Endothelial cell of umbilical vein (primary cell): ENCODE measurements at regions not wholly inside any gene's neighbourhood (a gene's known extent, or its start where the extent isn't known, plus 50 kb on each side); places are given as distances from the start of the nearest gene placed in this dataset.

Experiments
- BruUV-seq: library from RNA; stranded (reverse); fragments of 400-500 nt; replicated peaks from 2 replicates; lab custom pipeline; 2021; lab: Mats Ljungman, UMichigan
- CTCF ChIA-PET: fragments of 300-600, 350-600 bp; sonication (Branson Sonifier 250); formaldehyde crosslinking; loops from one replicate; lab custom pipeline; 2021; ENCODE audit warnings: antibody characterized with exemption, inconsistent platforms; lab: Charles Lee
- POLR2A ChIA-PET: fragments of 300-600, 350-600 bp; sonication (Branson Sonifier 250); formaldehyde crosslinking; loops from one replicate; lab custom pipeline; 2021; ENCODE audit warnings: antibody characterized with exemption, inconsistent platforms; lab: Charles Lee
- DNase-seq: peaks from one replicate; pipeline ENCODE4 v3.0.0-alpha.2; 2011; ENCODE audit warnings: low read depth, low spot score
- FAIRE-seq: peaks from 2 replicates; lab custom pipeline; 2011; peaks lifted over from hg19 to GRCh38; lab: Jason Lieb, UNC
- H2AFZ ChIP-seq: 2 replicates; pipeline ENCODE4 v1.6.0; 2012; ENCODE audit warnings: low read depth, low read length, control low read depth, inconsistent platforms
- H3K27ac ChIP-seq: 2 replicates; pipeline ENCODE4 v1.5.1; 2011; ENCODE audit warnings: low read depth, mild to moderate bottlenecking, control low read depth, low read length, moderate library complexity; ENCODE audit not compliant: insufficient read depth
- H3K27me3 ChIP-seq, 2 experiments: 2 replicates each; pipeline versions ENCODE4 v1.6.0 to v1.6.1; 2011; ENCODE audit warnings: low read length in 2 of 2, mixed read lengths in 1 of 2; ENCODE audit not compliant: control insufficient read depth in 2 of 2, insufficient read depth in 2 of 2
- H3K36me3 ChIP-seq, 2 experiments: 2 replicates in 1 of 2; 3 replicates in 1 of 2; pipeline ENCODE4 v1.5.1; 2011; ENCODE audit warnings: low read length in 2 of 2, mild to moderate bottlenecking in 1 of 2, moderate library complexity in 1 of 2; ENCODE audit not compliant: control insufficient read depth in 2 of 2, insufficient read depth in 2 of 2; ENCODE audit errors: extremely low read depth in 1 of 2
- H3K4me1 ChIP-seq: 3 replicates; pipeline ENCODE4 v1.5.1; 2011; ENCODE audit warnings: mild to moderate bottlenecking, low read length; ENCODE audit not compliant: control insufficient read depth, insufficient read depth; ENCODE audit errors: extremely low read depth
- H3K4me2 ChIP-seq: 2 replicates; pipeline ENCODE4 v1.6.1; 2011; ENCODE audit warnings: low read length, control low read depth, mixed read lengths; ENCODE audit not compliant: insufficient read depth
- H3K4me3 ChIP-seq, 3 experiments: fragments of 200-600 bp in 1 of 3; sonication (generic), shearing (Covaris generic) in 1 of 3; replicated peaks in 1 of 3; 2 replicates each; pipeline ENCODE4 v1.5.1; 2011 to 2016; ENCODE audit warnings: control low read depth in 3 of 3, low read length in 3 of 3, mild to moderate bottlenecking in 2 of 3, inconsistent platforms in 1 of 3, low read depth in 1 of 3, moderate library complexity in 1 of 3; ENCODE audit not compliant: insufficient read depth in 1 of 3
- H3K79me2 ChIP-seq: 2 replicates; pipeline ENCODE4 v1.6.0; 2012; ENCODE audit warnings: low read length, inconsistent platforms; ENCODE audit not compliant: control insufficient read depth, insufficient read depth
- H3K9ac ChIP-seq: replicated peaks from 2 replicates; pipeline ENCODE3; 2011; ENCODE audit warnings: low read length, control low read depth; ENCODE audit not compliant: insufficient read depth; ENCODE audit errors: extremely low read depth
- H3K9me1 ChIP-seq: replicated peaks from 3 replicates; pipeline ENCODE4 v1.6.0; 2011; ENCODE audit warnings: mild to moderate bottlenecking, low read length; ENCODE audit not compliant: control insufficient read depth, insufficient read depth; ENCODE audit errors: extremely low read depth
- H3K9me3 ChIP-seq: replicated peaks from 2 replicates; pipeline ENCODE4 v1.5.1; 2012; ENCODE audit warnings: low read length, inconsistent platforms; ENCODE audit not compliant: control insufficient read depth, insufficient read depth
- H4K20me1 ChIP-seq: replicated peaks from 2 replicates; pipeline ENCODE3; 2011; ENCODE audit warnings: mild to moderate bottlenecking, low read length; ENCODE audit not compliant: control insufficient read depth, insufficient read depth; ENCODE audit errors: extremely low read depth
- EZH2 ChIP-seq: IDR thresholded peaks from 2 replicates; pipeline ENCODE4 v1.6.1; 2012; ENCODE audit warnings: borderline replicate concordance, low read depth, mild to moderate bottlenecking, moderate library complexity, low read length, inconsistent platforms; ENCODE audit not compliant: severe bottlenecking
- FOS ChIP-seq: IDR thresholded peaks from 2 replicates; pipeline ENCODE4 v1.6.1; 2011; ENCODE audit warnings: mild to moderate bottlenecking, low read length, moderate library complexity, borderline replicate concordance; ENCODE audit not compliant: insufficient read depth
- GATA2 ChIP-seq: IDR thresholded peaks from 2 replicates; pipeline ENCODE4 v1.7.0; 2011; ENCODE audit warnings: low read depth, mild to moderate bottlenecking, moderate library complexity, mixed read lengths, low read length; ENCODE audit not compliant: insufficient read length, insufficient read depth
- JUN ChIP-seq: IDR thresholded peaks from 2 replicates; pipeline ENCODE4 v1.6.1; 2011; ENCODE audit warnings: borderline replicate concordance, low read depth; ENCODE audit not compliant: insufficient read length, insufficient read depth
- MYC ChIP-seq: IDR thresholded peaks from one replicate; pipeline ENCODE4 v1.6.1; 2011; ENCODE audit warnings: mild to moderate bottlenecking, low read depth, low read length
- POLR2A ChIP-seq: IDR thresholded peaks from 2 replicates; pipeline ENCODE4 v1.6.1; 2012; ENCODE audit warnings: low read depth, mild to moderate bottlenecking, control low read depth, low read length
- POLR2AphosphoS5 ChIP-seq: IDR thresholded peaks from 2 replicates; pipeline ENCODE4 v1.6.1; 2012; ENCODE audit warnings: low read depth, mild to moderate bottlenecking, control low read depth, low read length, moderate library complexity; ENCODE audit not compliant: insufficient read depth
- dilution Hi-C: fragments of 300-500 bp; cut with MboI; formaldehyde crosslinking; loops from one replicate; pipeline ENCODE4 v1.15.0; 2019; ENCODE audit warnings: low sequenced_read_pairs; ENCODE audit not compliant: extremely low pct_ligation_motif_present
- intact Hi-C: fragments of 100-400 bp; cut with micrococcal nuclease; formaldehyde crosslinking; loops from one replicate; pipeline ENCODE4 v1.10.0; 2022
- TF ChIP-seq, protein P1 (sequence below): IDR thresholded peaks from 2 replicates; pipeline ENCODE4 v1.6.1; 2011; ENCODE audit not compliant: insufficient read depth, insufficient read length
- TF ChIP-seq, protein P2 (sequence below), 2 donors: IDR thresholded peaks; 1 replicate in 1 of 2; 2 replicates in 1 of 2; pipeline ENCODE4 v1.5.1; 2011; ENCODE audit warnings: low read length in 2 of 2, mild to moderate bottlenecking in 2 of 2, moderate library complexity in 2 of 2, control low read depth in 1 of 2, inconsistent platforms in 1 of 2, low read depth in 1 of 2; ENCODE audit not compliant: insufficient read depth in 1 of 2; ENCODE audit errors: extremely low read depth in 1 of 2

DNA sequence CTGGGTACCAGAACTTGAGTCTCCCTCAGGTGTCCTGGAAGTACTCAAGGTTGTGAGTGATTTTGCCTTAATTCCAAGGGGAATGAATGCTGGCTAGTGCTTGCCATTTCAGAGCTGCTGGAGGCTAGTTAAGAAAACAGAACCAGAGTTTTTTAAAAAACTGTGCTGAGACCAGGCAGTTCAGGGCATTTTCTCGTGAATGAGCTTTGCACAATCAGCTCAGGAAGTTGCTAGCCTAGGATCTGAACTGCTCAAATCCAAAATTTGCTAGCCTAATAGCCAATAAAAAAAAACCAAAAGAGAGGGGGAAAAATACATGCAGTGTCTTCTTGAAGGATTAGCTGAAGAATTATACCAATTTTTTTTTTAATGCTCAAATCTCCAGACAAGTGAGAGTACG lies 292.7 kb downstream of the FBXW7 start:
- H3K9ac ChIP-seq = peak overlapping the region; percentile 61
- ChIA-PET POLR2A (no interaction called here), CTCF (interaction anchor here (0.9 to 2.1 kb wide), 5 partner anchors 12 to 143 kb away, joined by 3 to 8 read pairs (median 3); no protein-coding TSS in a partner anchor)
- H3K27ac ChIP-seq = peak overlapping the region; percentile 78
- H3K9me3 ChIP-seq = no peaks in the 10 kb centered on the region
- H3K4me2 ChIP-seq = peak overlapping the region; percentile 73
- TF ChIP-seq, protein P1, sequence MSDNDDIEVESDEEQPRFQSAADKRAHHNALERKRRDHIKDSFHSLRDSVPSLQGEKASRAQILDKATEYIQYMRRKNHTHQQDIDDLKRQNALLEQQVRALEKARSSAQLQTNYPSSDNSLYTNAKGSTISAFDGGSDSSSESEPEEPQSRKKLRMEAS = no peak
- TF ChIP-seq FOS = no peak
- TF ChIP-seq, protein P2, sequence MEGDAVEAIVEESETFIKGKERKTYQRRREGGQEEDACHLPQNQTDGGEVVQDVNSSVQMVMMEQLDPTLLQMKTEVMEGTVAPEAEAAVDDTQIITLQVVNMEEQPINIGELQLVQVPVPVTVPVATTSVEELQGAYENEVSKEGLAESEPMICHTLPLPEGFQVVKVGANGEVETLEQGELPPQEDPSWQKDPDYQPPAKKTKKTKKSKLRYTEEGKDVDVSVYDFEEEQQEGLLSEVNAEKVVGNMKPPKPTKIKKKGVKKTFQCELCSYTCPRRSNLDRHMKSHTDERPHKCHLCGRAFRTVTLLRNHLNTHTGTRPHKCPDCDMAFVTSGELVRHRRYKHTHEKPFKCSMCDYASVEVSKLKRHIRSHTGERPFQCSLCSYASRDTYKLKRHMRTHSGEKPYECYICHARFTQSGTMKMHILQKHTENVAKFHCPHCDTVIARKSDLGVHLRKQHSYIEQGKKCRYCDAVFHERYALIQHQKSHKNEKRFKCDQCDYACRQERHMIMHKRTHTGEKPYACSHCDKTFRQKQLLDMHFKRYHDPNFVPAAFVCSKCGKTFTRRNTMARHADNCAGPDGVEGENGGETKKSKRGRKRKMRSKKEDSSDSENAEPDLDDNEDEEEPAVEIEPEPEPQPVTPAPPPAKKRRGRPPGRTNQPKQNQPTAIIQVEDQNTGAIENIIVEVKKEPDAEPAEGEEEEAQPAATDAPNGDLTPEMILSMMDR (IDR thresholded peaks at IDR 0.05; ENCODE audit: extremely low read depth in 1 of 2, insufficient read depth in 1 of 2, low read depth in 1 of 2, low read length in 2 of 2) = no peak
- no peak for TF ChIP-seq JUN
- TF ChIP-seq GATA2 = no peak
- no peak for TF ChIP-seq POLR2A
- TF ChIP-seq EZH2 = no peak
- TF ChIP-seq MYC = no peak
- TF ChIP-seq POLR2AphosphoS5 = no peak
- no peaks in the 10 kb centered on the region for H3K27me3 ChIP-seq
- no peaks in the 10 kb centered on the region for H3K36me3 ChIP-seq
- no peaks in the 10 kb centered on the region for H4K20me1 ChIP-seq
- H3K79me2 ChIP-seq = no peaks in the 10 kb centered on the region
- no peaks in the 10 kb centered on the region for H3K9me1 ChIP-seq
- dilution Hi-C loops (no loop called here), intact Hi-C loops (no loop called here)
- peaks cover 27% of the 10 kb centered on the region for H3K4me1 ChIP-seq
- no peak overlapping the region for H3K4me3 ChIP-seq
- H2AFZ ChIP-seq = peak overlapping the region; percentile 34
- no peak for FAIRE-seq
- peak; percentile 48 for DNase-seq
- TSS peak; percentile 94 for BruUV-seq
